SIG-M5 (cell line): ENCODE measurements at regions not wholly inside any gene's neighbourhood (a gene's known extent, or its start where the extent isn't known, plus 50 kb on each side); places are given as distances from the start of the nearest gene placed in this dataset.

Experiments used
- DNase-seq: peaks from one replicate; lab custom pipeline; 2025; lab: John Stamatoyannopoulos, UW

GRCh38 chr5:174376056-174376455, 330.6 kb downstream of the NSG2 start:
- DNase-seq: no peak

GRCh38 chr5:174376726-174377373, 331.3 kb downstream of the NSG2 start:
- DNase-seq: no peak

GRCh38 chr5:174378121-174378874, 332.8 kb downstream of the NSG2 start:
- DNase-seq: no peak

- no peak for DNase-seq
Observed at GRCh38 chr5:174380311-174380710, 334.8 kb downstream of the NSG2 start.

- DNase-seq: no peak
Observed at GRCh38 chr5:174381241-174381640, 335.7 kb downstream of the NSG2 start.

- no peak for DNase-seq
Observed at GRCh38 chr5:174383210-174384167, 338.0 kb downstream of the NSG2 start.

- DNase-seq: no peak
Observed at GRCh38 chr5:174384509-174384947, 339.0 kb downstream of the NSG2 start.

- no peak for DNase-seq
Observed at GRCh38 chr5:174386306-174386705, 338.1 kb upstream of the MSX2 start.

GRCh38 chr5:174386846-174387245, 337.5 kb upstream of the MSX2 start:
- no peak for DNase-seq

- DNase-seq: no peak
Observed at GRCh38 chr5:174387448-174387847, 336.9 kb upstream of the MSX2 start.

- no peak for DNase-seq
Observed at GRCh38 chr5:174392892-174393291, 331.5 kb upstream of the MSX2 start.

- no peak for DNase-seq
Observed at GRCh38 chr5:174396541-174396940, 327.8 kb upstream of the MSX2 start.

- no peak for DNase-seq
Observed at GRCh38 chr5:174397206-174397605, 327.2 kb upstream of the MSX2 start.

GRCh38 chr5:174398171-174398570, 326.2 kb upstream of the MSX2 start:
- DNase-seq: no peak

GRCh38 chr5:174399411-174399810, 325.0 kb upstream of the MSX2 start:
- no peak for DNase-seq

GRCh38 chr5:174400461-174400860, 323.9 kb upstream of the MSX2 start:
- DNase-seq: no peak

GRCh38 chr5:174401793-174402192, 322.6 kb upstream of the MSX2 start:
- DNase-seq: no peak

GRCh38 chr5:174402222-174402812, 322.1 kb upstream of the MSX2 start:
- DNase-seq: no peak

- DNase-seq: no peak
Observed at GRCh38 chr5:174404848-174405247, 319.5 kb upstream of the MSX2 start.

GRCh38 chr5:174409070-174409469, 315.3 kb upstream of the MSX2 start:
- DNase-seq: no peak

GRCh38 chr5:174409971-174410370, 314.4 kb upstream of the MSX2 start:
- DNase-seq: no peak
